SK-N-DZ (cell line): ENCODE measurements at regions not wholly inside any gene's neighbourhood (a gene's known extent, or its start where the extent isn't known, plus 50 kb on each side); places are given as distances from the start of the nearest gene placed in this dataset.
"Not testable (repeated sequence)": the region's sequence is repeated elsewhere in the genome, so short reads cannot be mapped to it uniquely, and the experiment has no call there.

ENCODE experiments used
- DNase-seq: peaks from one replicate; pipeline ENCODE4 v3.0.0-alpha.2; 2015; ENCODE audit warnings: low spot score

GRCh38 chr20:20796766-20797440 is 84.5 kb upstream of the RALGAPA2 start:
- no peak for DNase-seq

- DNase-seq = no peak
These were observed 83.3 kb upstream of the RALGAPA2 start for GRCh38 chr20:20795721-20796120.

- no peak for DNase-seq
These were observed 82.7 kb upstream of the RALGAPA2 start for GRCh38 chr20:20795119-20795518.

GRCh38 chr20:20793591-20793990 is 81.1 kb upstream of the RALGAPA2 start:
- DNase-seq = no peak

- DNase-seq = no peak
These were observed 79.5 kb upstream of the RALGAPA2 start for GRCh38 chr20:20791664-20792568.

GRCh38 chr20:20788308-20788707 is 75.9 kb upstream of the RALGAPA2 start:
- DNase-seq = no peak

GRCh38 chr20:20786428-20786827 is 74.0 kb upstream of the RALGAPA2 start:
- DNase-seq = no peak

- DNase-seq = no peak
These were observed 72.8 kb upstream of the RALGAPA2 start for GRCh38 chr20:20785226-20785625.

GRCh38 chr20:20784450-20784849 is 72.0 kb upstream of the RALGAPA2 start:
- DNase-seq = not testable (repeated sequence)

- DNase-seq = no peak
These were observed 71.0 kb upstream of the RALGAPA2 start for GRCh38 chr20:20783450-20783849.

GRCh38 chr20:20782755-20783154 is 70.3 kb upstream of the RALGAPA2 start:
- DNase-seq = no peak

GRCh38 chr20:20782231-20782630 is 69.8 kb upstream of the RALGAPA2 start:
- no peak for DNase-seq

- no peak for DNase-seq
These were observed 68.6 kb upstream of the RALGAPA2 start for GRCh38 chr20:20781029-20781428.

- no peak for DNase-seq
These were observed 67.8 kb upstream of the RALGAPA2 start for GRCh38 chr20:20780127-20780824.

- no peak for DNase-seq
These were observed 66.2 kb upstream of the RALGAPA2 start for GRCh38 chr20:20778676-20779075.

- no peak for DNase-seq
These were observed 60.1 kb upstream of the RALGAPA2 start for GRCh38 chr20:20772497-20773085.

GRCh38 chr20:20768202-20768815 is 55.9 kb upstream of the RALGAPA2 start:
- DNase-seq = no peak

- no peak for DNase-seq
These were observed 53.4 kb upstream of the RALGAPA2 start for GRCh38 chr20:20765696-20766365.

GRCh38 chr20:20763650-20764049 is 51.2 kb upstream of the RALGAPA2 start:
- no peak for DNase-seq
